Lung (tissue), 11 donors: ENCODE measurements at regions not wholly inside any gene's neighbourhood (a gene's known extent, or its start where the extent isn't known, plus 50 kb on each side); places are given as distances from the start of the nearest gene placed in this dataset.

ENCODE experiments used
- ATAC-seq: fragments of 200-7000 bp; cut with Tn5 transposase; one replicate; pipeline ENCODE4 v1.9.1; 2020; ENCODE audit warnings: moderate number of reproducible peaks; ENCODE audit not compliant: insufficient read depth, low FRiP score
- DNase-seq, 3 donors: peaks; one replicate each; pipeline ENCODE4 v3.0.0-alpha.2; 2013 to 2017
- H3K27ac ChIP-seq, 2 donors: one replicate each; pipeline ENCODE4 v1.5.1; 2013; ENCODE audit warnings: mild to moderate bottlenecking in 2 of 2, moderate library complexity in 2 of 2, control low read depth in 1 of 2, inconsistent platforms in 1 of 2, low read depth in 1 of 2, low read length in 1 of 2
- H3K27me3 ChIP-seq, 3 donors: one replicate each; pipeline ENCODE4 v1.5.1; 2013; ENCODE audit warnings: low read length in 2 of 3; ENCODE audit not compliant: control insufficient read depth in 3 of 3, insufficient read depth in 3 of 3
- H3K36me3 ChIP-seq, 4 donors: one replicate each; pipeline ENCODE4 v1.5.1; 2013; ENCODE audit warnings: low read length in 4 of 4, mild to moderate bottlenecking in 1 of 4, moderate library complexity in 1 of 4; ENCODE audit not compliant: control insufficient read depth in 4 of 4, insufficient read depth in 4 of 4
- H3K4me1 ChIP-seq, 5 donors: one replicate each; pipeline ENCODE4 v1.5.1; 2013; ENCODE audit warnings: low read length in 5 of 5, mild to moderate bottlenecking in 2 of 5, moderate library complexity in 1 of 5; ENCODE audit not compliant: control insufficient read depth in 5 of 5, insufficient read depth in 5 of 5
- H3K4me3 ChIP-seq: one replicate; pipeline ENCODE4 v1.5.1; 2013; ENCODE audit warnings: mild to moderate bottlenecking, control low read depth, moderate library complexity
- H3K9ac ChIP-seq, 2 donors: one replicate each; pipeline ENCODE4 v1.5.1; 2013; ENCODE audit warnings: low read length in 2 of 2, control low read depth in 1 of 2; ENCODE audit not compliant: insufficient read depth in 1 of 2
- H3K9me3 ChIP-seq, 4 donors: one replicate each; pipeline ENCODE4 v1.5.1; 2013; ENCODE audit warnings: low read length in 3 of 4, mild to moderate bottlenecking in 1 of 4, moderate library complexity in 1 of 4; ENCODE audit not compliant: control insufficient read depth in 4 of 4, insufficient read depth in 3 of 4
- CTCF ChIP-seq: IDR thresholded peaks from 2 replicates; pipeline ENCODE4 v1.5.1; 2012; ENCODE audit warnings: mild to moderate bottlenecking; ENCODE audit errors: control extremely low read depth, extremely low read depth
- WGBS, 2 donors: extraction: QIAGEN DNeasy Blood & Tissue Kit; methylation state at CpG; one replicate each; pipeline ENCODE4 v1.1.7; 2013; 5-methylcytosine and 5-hydroxymethylcytosine counted together
- donor health status: control.
- donor health status: control.
- donor health status: Bipolar disorder and iron deficiency.
- donor health status: healthy.
- donor health status: DM: yes; HTN: yes; CAD: no.

GRCh38 chr9:79446523-79447307 is 125.0 kb upstream of the TLE4 start:
- TF ChIP-seq CTCF: no peak
- H3K9me3 ChIP-seq: no peaks in the 10 kb centered on the region
- ATAC-seq (no peak), DNase-seq (no peak)
- no peak overlapping the region for H3K4me3 ChIP-seq
- H3K27ac ChIP-seq: no peak overlapping the region
- no peaks in the 10 kb centered on the region for H3K27me3 ChIP-seq
- H3K4me1 ChIP-seq: no peaks in the 10 kb centered on the region
- no peak overlapping the region for H3K9ac ChIP-seq
- 48 to 52% methylated on average over 4 of the region's 4 CpGs for WGBS, 2 donors
- no peaks in the 10 kb centered on the region for H3K36me3 ChIP-seq

- Histone ChIP-seq H3K36me3 (no peaks in the 10 kb centered on the region), H3K4me3 (no peak overlapping the region), H3K9me3 (no peaks in the 10 kb centered on the region), H3K9ac (no peak overlapping the region), H3K27me3 (no peaks in the 10 kb centered on the region), H3K27ac (no peak overlapping the region), H3K4me1 (no peaks in the 10 kb centered on the region)
- ATAC-seq (no peak), DNase-seq (no peak)
- 94 to 96% methylated on average over 3 of the region's 3 CpGs for WGBS, 2 donors
- no peak for TF ChIP-seq CTCF
Measured at GRCh38 chr9:79447308-79447605, 124.5 kb upstream of the TLE4 start.

GRCh38 chr9:79447762-79448161 is 124.0 kb upstream of the TLE4 start:
- no peak for ATAC-seq
- 50 to 71% methylated on average over 5 of the region's 5 CpGs for WGBS, 2 donors
- no peak for TF ChIP-seq CTCF
- no peaks in the 10 kb centered on the region for H3K27me3 ChIP-seq
- H3K4me3 ChIP-seq: no peak overlapping the region
- H3K36me3 ChIP-seq: no peaks in the 10 kb centered on the region
- H3K9ac ChIP-seq: no peak overlapping the region
- no peaks in the 10 kb centered on the region for H3K9me3 ChIP-seq
- no peak overlapping the region for H3K27ac ChIP-seq
- peak; percentile 18 to 60 (median 26) for DNase-seq
- no peaks in the 10 kb centered on the region for H3K4me1 ChIP-seq

DNA sequence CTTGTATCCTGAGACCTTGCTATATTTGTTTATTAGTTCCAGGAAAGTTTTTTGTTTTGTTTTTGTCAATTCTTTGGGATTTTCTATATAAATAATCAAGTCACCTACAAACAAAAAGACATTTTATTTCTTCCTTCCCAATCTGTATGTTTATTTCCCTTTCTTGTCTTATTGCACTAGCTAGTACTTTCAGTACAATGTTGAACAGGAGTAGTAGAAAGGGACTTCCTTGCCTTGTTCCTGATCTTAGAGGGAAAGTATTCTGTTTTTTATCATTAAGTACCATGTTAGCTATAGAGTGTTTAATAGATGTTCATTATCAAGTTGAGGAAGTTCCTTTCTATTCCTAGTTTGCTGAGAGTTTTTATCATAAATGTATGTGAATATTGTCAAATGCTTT is 119.5 kb upstream of the TLE4 start:
- DNase-seq: no peak
- TF ChIP-seq CTCF: no peak
- Histone ChIP-seq H3K9me3 (no peaks in the 10 kb centered on the region), H3K9ac (no peak overlapping the region), H3K27ac (no peak overlapping the region), H3K4me3 (no peak overlapping the region), H3K36me3 (no peaks in the 10 kb centered on the region), H3K4me1 (no peaks in the 10 kb centered on the region), H3K27me3 (no peaks in the 10 kb centered on the region)
- no peak for ATAC-seq
